Immature natural killer cell (primary cell): ENCODE measurements at regions not wholly inside any gene's neighbourhood (a gene's known extent, or its start where the extent isn't known, plus 50 kb on each side); places are given as distances from the start of the nearest gene placed in this dataset.

ENCODE experiments used
- DNase-seq, 3 donors: peaks; one replicate each; pipeline ENCODE4 v3.0.0; 2022; ENCODE audit warnings: mixed read lengths in 1 of 3
- H3K27ac Mint-ChIP-seq, 6 donors: one replicate each; pipeline ENCODE4 v1.8.0; 2020; ENCODE audit warnings: mixed read lengths in 6 of 6, mild to moderate bottlenecking in 5 of 6, inconsistent platforms in 4 of 6, moderate library complexity in 3 of 6
- H3K27me3 Mint-ChIP-seq, 3 donors: one replicate each; pipeline ENCODE4 v1.8.0; 2020 to 2021; ENCODE audit warnings: low read depth in 3 of 3, mild to moderate bottlenecking in 3 of 3, mixed read lengths in 3 of 3, moderate library complexity in 3 of 3, inconsistent platforms in 1 of 3
- H3K36me3 Mint-ChIP-seq, 3 donors: one replicate each; pipeline ENCODE4 v1.8.0; 2020; ENCODE audit warnings: mixed read lengths in 3 of 3, inconsistent platforms in 2 of 3, mild to moderate bottlenecking in 2 of 3
- H3K4me1 Mint-ChIP-seq, 2 donors: one replicate each; pipeline ENCODE4 v1.8.0; 2020; ENCODE audit warnings: inconsistent platforms in 2 of 2, mild to moderate bottlenecking in 2 of 2, mixed read lengths in 2 of 2, moderate library complexity in 1 of 2
- H3K4me3 Mint-ChIP-seq, 5 donors: one replicate each; pipeline ENCODE4 v1.8.0; 2020; ENCODE audit warnings: mild to moderate bottlenecking in 5 of 5, mixed read lengths in 5 of 5, inconsistent platforms in 3 of 5, moderate library complexity in 3 of 5
- H3K9me3 Mint-ChIP-seq, 6 donors: one replicate each; pipeline ENCODE4 v1.8.0; 2020; ENCODE audit warnings: mild to moderate bottlenecking in 6 of 6, mixed read lengths in 6 of 6, inconsistent platforms in 4 of 6, moderate library complexity in 3 of 6

GRCh38 chr20:17799575-17800227 is 99.9 kb downstream of the BANF2 start:
- Mint-ChIP-seq H3K9me3 (peaks cover 0 to 4% (median 0%) of the 10 kb centered on the region in 6 donors), H3K27me3 (peaks cover 0 to 4% (median 3%) of the 10 kb centered on the region in 3 donors), H3K4me3 (no peak overlapping the region), H3K27ac (no peak overlapping the region), H3K36me3 (peaks cover 0 to 4% (median 0%) of the 10 kb centered on the region in 3 donors), H3K4me1 (no peaks in the 10 kb centered on the region)
- no peak for DNase-seq

GRCh38 chr20:17798601-17799000 is 98.8 kb downstream of the BANF2 start:
- no peaks in the 10 kb centered on the region for H3K4me1 Mint-ChIP-seq
- H3K9me3 Mint-ChIP-seq = peaks cover 0 to 4% (median 0%) of the 10 kb centered on the region in 6 donors
- H3K27ac Mint-ChIP-seq = no peak overlapping the region
- H3K36me3 Mint-ChIP-seq = peaks cover 0 to 4% (median 0%) of the 10 kb centered on the region in 3 donors
- DNase-seq = no peak
- H3K4me3 Mint-ChIP-seq = no peak overlapping the region
- H3K27me3 Mint-ChIP-seq = peaks cover 0 to 6% (median 3%) of the 10 kb centered on the region in 3 donors

- H3K9me3 Mint-ChIP-seq = peaks cover 0 to 4% (median 0%) of the 10 kb centered on the region in 6 donors
Measured at GRCh38 chr20:17797579-17797978, 97.8 kb downstream of the BANF2 start.

GRCh38 chr20:17797161-17797560 is 97.4 kb downstream of the BANF2 start:
- no peak overlapping the region for H3K4me3 Mint-ChIP-seq

More at GRCh38 chr20:17797579-17797978, 97.8 kb downstream of the BANF2 start:
- Mint-ChIP-seq H3K4me3 (no peak overlapping the region), H3K27me3 (peaks cover 2 to 6% (median 3%) of the 10 kb centered on the region in 3 donors), H3K36me3 (peaks cover 0 to 4% (median 4%) of the 10 kb centered on the region in 3 donors), H3K27ac (no peak overlapping the region), H3K4me1 (no peaks in the 10 kb centered on the region)
- DNase-seq = no peak

GRCh38 chr20:17796091-17796563 is 96.4 kb downstream of the BANF2 start:
- no peak overlapping the region for H3K4me3 Mint-ChIP-seq
- DNase-seq = no peak
- H3K9me3 Mint-ChIP-seq = peaks cover 0 to 4% (median 0%) of the 10 kb centered on the region in 6 donors
- H3K4me1 Mint-ChIP-seq = no peaks in the 10 kb centered on the region
- peaks cover 0 to 4% (median 4%) of the 10 kb centered on the region in 3 donors for H3K36me3 Mint-ChIP-seq
- H3K27ac Mint-ChIP-seq = no peak overlapping the region
- H3K27me3 Mint-ChIP-seq = peaks cover 2 to 6% (median 3%) of the 10 kb centered on the region in 3 donors

More at GRCh38 chr20:17797161-17797560, 97.4 kb downstream of the BANF2 start:
- Mint-ChIP-seq H3K27me3 (peaks cover 2 to 6% (median 3%) of the 10 kb centered on the region in 3 donors), H3K36me3 (peaks cover 0 to 4% (median 4%) of the 10 kb centered on the region in 3 donors), H3K4me1 (no peaks in the 10 kb centered on the region), H3K9me3 (peaks cover 0 to 4% (median 0%) of the 10 kb centered on the region in 6 donors), H3K27ac (no peak overlapping the region)
- no peak for DNase-seq

- Mint-ChIP-seq H3K9me3 (peaks cover 0 to 4% (median 0%) of the 10 kb centered on the region in 6 donors), H3K36me3 (peaks cover 0 to 4% (median 4%) of the 10 kb centered on the region in 3 donors), H3K4me3 (no peak overlapping the region), H3K27ac (no peak overlapping the region), H3K4me1 (no peaks in the 10 kb centered on the region), H3K27me3 (peaks cover 2 to 6% (median 3%) of the 10 kb centered on the region in 3 donors)
- no peak for DNase-seq
Measured at GRCh38 chr20:17795501-17796071, 95.8 kb downstream of the BANF2 start.

GRCh38 chr20:17795003-17795402 is 95.2 kb downstream of the BANF2 start:
- Mint-ChIP-seq H3K27ac (no peak overlapping the region), H3K4me1 (no peaks in the 10 kb centered on the region), H3K4me3 (no peak overlapping the region), H3K9me3 (peaks cover 0 to 4% (median 0%) of the 10 kb centered on the region in 6 donors), H3K27me3 (peaks cover 2 to 5% (median 3%) of the 10 kb centered on the region in 3 donors), H3K36me3 (peaks cover 0 to 4% (median 4%) of the 10 kb centered on the region in 3 donors)
- DNase-seq = no peak

DNA sequence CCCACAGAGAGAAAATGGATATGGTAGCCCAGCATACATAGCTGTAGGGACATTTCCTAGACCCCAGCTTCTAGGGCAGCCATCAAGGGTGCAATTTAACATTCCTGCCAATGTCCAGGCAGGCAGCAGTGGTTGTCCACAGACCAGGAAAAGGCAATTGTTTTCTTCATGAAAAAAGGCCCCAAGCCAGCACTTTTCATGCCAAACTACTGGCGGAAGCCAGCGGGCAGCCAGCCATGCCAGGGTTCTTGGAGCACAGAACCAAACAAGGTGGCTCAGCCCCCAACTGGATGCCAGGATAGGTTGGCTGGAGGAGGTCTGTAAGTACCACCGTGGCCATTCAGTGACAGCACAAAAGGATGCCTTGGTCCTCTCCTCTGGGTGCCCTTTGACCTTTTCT is 94.6 kb downstream of the BANF2 start:
- H3K4me1 Mint-ChIP-seq = no peaks in the 10 kb centered on the region
- no peak overlapping the region for H3K27ac Mint-ChIP-seq
- DNase-seq = no peak
- peaks cover 2 to 5% (median 3%) of the 10 kb centered on the region in 3 donors for H3K27me3 Mint-ChIP-seq
- H3K36me3 Mint-ChIP-seq = peaks cover 0 to 4% (median 4%) of the 10 kb centered on the region in 3 donors
- H3K4me3 Mint-ChIP-seq = no peak overlapping the region
- H3K9me3 Mint-ChIP-seq = peaks cover 0 to 4% (median 0%) of the 10 kb centered on the region in 6 donors

DNA sequence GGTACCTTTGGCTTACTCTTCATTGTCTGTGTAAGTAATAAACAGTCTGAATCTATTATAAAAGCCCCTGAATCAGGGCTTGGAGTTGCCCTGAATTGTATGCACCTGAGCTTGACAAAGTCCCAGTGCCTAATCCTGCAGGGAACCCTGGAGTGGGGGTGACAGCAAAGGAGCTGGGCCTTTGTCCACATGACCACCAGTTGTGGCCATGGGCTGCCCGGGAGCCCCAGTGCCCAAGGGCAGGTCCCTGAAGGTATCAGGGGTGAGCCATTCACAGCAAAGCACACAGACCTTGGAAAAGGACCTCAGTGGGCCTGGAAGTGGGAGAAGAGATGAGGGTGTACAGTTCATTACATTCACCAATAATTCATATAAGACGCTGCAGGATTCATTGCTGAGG is 94.2 kb downstream of the BANF2 start:
- no peak for DNase-seq
- Mint-ChIP-seq H3K36me3 (peaks cover 0 to 4% (median 4%) of the 10 kb centered on the region in 3 donors), H3K9me3 (peaks cover 0 to 3% (median 0%) of the 10 kb centered on the region in 6 donors), H3K27ac (no peak overlapping the region), H3K4me3 (no peak overlapping the region), H3K4me1 (no peaks in the 10 kb centered on the region), H3K27me3 (peaks cover 2 to 5% (median 3%) of the 10 kb centered on the region in 3 donors)

DNA sequence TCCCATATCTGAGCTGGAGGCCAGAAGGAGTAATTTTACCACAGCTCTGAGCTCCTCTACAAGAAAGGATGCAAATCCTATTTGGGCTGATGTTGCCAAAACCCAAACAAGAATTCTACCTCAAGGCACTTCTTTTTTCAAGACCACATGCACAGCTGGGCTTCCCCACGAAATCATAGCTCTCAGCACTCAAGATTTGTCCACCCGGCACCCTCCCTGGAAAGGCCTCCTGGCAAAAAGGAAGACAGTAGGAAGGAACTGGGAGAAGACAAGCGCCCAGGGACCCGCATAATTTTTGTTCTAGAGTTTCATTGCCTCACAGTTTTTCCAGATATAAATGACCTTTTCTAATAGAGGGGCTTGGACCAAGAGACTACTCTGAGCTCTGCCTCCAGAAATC is 90.5 kb downstream of the BANF2 start:
- no peak for DNase-seq
- Mint-ChIP-seq H3K9me3 (no peaks in the 10 kb centered on the region), H3K27ac (no peak overlapping the region), H3K4me1 (no peaks in the 10 kb centered on the region), H3K27me3 (peaks cover 0 to 5% (median 2%) of the 10 kb centered on the region in 3 donors), H3K36me3 (peaks cover 0 to 4% (median 0%) of the 10 kb centered on the region in 3 donors), H3K4me3 (no peak overlapping the region)

DNA sequence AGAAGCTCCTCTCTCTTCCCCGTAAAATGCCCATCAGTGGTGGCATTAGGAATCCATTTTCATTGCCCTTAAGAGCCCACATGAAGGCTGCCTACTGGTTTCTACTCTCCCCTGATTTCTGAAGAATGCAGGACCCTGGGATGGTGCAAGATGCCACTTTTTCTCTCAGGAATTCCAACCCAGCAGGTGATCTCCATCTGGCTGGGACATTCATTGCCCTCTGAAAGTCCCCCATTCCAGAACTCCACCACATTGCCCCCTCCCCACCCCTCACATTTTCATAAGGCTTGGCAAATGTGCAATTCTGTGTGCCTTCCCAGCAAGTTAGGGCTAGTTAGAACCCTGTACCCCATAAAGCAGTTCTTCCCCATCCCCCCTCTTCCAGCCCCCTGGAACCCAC is 88.0 kb downstream of the BANF2 start:
- Mint-ChIP-seq H3K27ac (no peak overlapping the region), H3K36me3 (no peaks in the 10 kb centered on the region), H3K4me1 (no peaks in the 10 kb centered on the region), H3K27me3 (peaks cover 0 to 3% (median 2%) of the 10 kb centered on the region in 3 donors), H3K4me3 (no peak overlapping the region), H3K9me3 (no peaks in the 10 kb centered on the region)
- no peak for DNase-seq

- Mint-ChIP-seq H3K36me3 (no peaks in the 10 kb centered on the region), H3K27me3 (peaks cover 0 to 4% (median 3%) of the 10 kb centered on the region in 3 donors), H3K9me3 (no peaks in the 10 kb centered on the region), H3K4me3 (no peak overlapping the region), H3K4me1 (no peaks in the 10 kb centered on the region), H3K27ac (no peak overlapping the region)
- DNase-seq = no peak
Measured at GRCh38 chr20:17786221-17786718, 86.5 kb downstream of the BANF2 start.
